H1 (cell line): ENCODE measurements at regions not wholly inside any gene's neighbourhood (a gene's known extent, or its start where the extent isn't known, plus 50 kb on each side); places are given as distances from the start of the nearest gene placed in this dataset.
"Not testable (repeated sequence)": the region's sequence is repeated elsewhere in the genome, so short reads cannot be mapped to it uniquely, and the experiment has no call there.

Experiments used
- ASH2L ChIP-seq: fragments of 200-600, 300-600 bp; sonication (generic); IDR thresholded peaks from one replicate; pipeline ENCODE4 v1.7.1; 2017; ENCODE audit warnings: low read length
- CEBPB ChIP-seq: IDR thresholded peaks from 2 replicates; pipeline ENCODE4 v1.6.1; 2012; ENCODE audit warnings: low read depth, low read length
- EP300 ChIP-seq, 2 experiments: IDR thresholded peaks; 1 replicate in 1 of 2; 2 replicates in 1 of 2; pipeline ENCODE4 v1.6.1; 2011 to 2012; ENCODE audit warnings: low read depth in 2 of 2, low read length in 2 of 2, mild to moderate bottlenecking in 2 of 2, borderline replicate concordance in 1 of 2, inconsistent platforms in 1 of 2, moderate library complexity in 1 of 2
- EZH2 ChIP-seq: fragments of 200-600 bp; sonication (generic); IDR thresholded peaks from 2 replicates; pipeline ENCODE4 v1.7.1; 2012; ENCODE audit warnings: low read depth, mild to moderate bottlenecking, moderate library complexity, low read length, inconsistent platforms; ENCODE audit not compliant: severe bottlenecking
- JUND ChIP-seq: IDR thresholded peaks from 2 replicates; pipeline ENCODE4 v1.6.1; 2011; ENCODE audit warnings: mild to moderate bottlenecking, improper control_type of control experiment, low read length
- POLR2A ChIP-seq, 2 experiments: IDR thresholded peaks; 1 replicate in 1 of 2; 2 replicates in 1 of 2; pipeline ENCODE4 v1.6.1; 2011; ENCODE audit warnings: low read depth in 2 of 2, low read length in 2 of 2, mild to moderate bottlenecking in 2 of 2; ENCODE audit errors: control extremely low read depth in 1 of 2
- POLR2AphosphoS5 ChIP-seq: IDR thresholded peaks from 2 replicates; pipeline ENCODE4 v1.6.1; 2011; ENCODE audit warnings: low read depth, low read length
- SP2 ChIP-seq: IDR thresholded peaks from 2 replicates; pipeline ENCODE4 v1.6.1; 2012; ENCODE audit warnings: mild to moderate bottlenecking, low read length, inconsistent platforms
- SRF ChIP-seq: IDR thresholded peaks from 2 replicates; pipeline ENCODE4 v1.6.1; 2011; ENCODE audit warnings: mild to moderate bottlenecking, low read depth, low read length, moderate library complexity
- SUZ12 ChIP-seq: fragments of 200-600 bp; sonication (generic); IDR thresholded peaks from 2 replicates; pipeline ENCODE4 v1.6.1; 2012; ENCODE audit warnings: mild to moderate bottlenecking, inconsistent platforms, low read length, moderate library complexity, mixed read lengths
- TAF1 ChIP-seq: IDR thresholded peaks from 2 replicates; pipeline ENCODE4 v1.6.1; 2011; ENCODE audit warnings: mild to moderate bottlenecking, low read depth, low read length
- TF ChIP-seq, protein P1 (sequence below): IDR thresholded peaks from 2 replicates; pipeline ENCODE4 v1.6.1; 2012; ENCODE audit warnings: inconsistent platforms
- TF ChIP-seq, protein P2 (sequence below), 3 experiments: IDR thresholded peaks; 1 replicate in 2 of 3; 2 replicates in 1 of 3; pipeline versions ENCODE4 v1.5.1 to v1.6.1; 2011; ENCODE audit warnings: low read length in 3 of 3, mild to moderate bottlenecking in 3 of 3, inconsistent platforms in 2 of 3, low read depth in 1 of 3, moderate library complexity in 1 of 3; ENCODE audit not compliant: insufficient read depth in 1 of 3; ENCODE audit errors: control extremely low read depth in 1 of 3

- TF ChIP-seq, protein P1, sequence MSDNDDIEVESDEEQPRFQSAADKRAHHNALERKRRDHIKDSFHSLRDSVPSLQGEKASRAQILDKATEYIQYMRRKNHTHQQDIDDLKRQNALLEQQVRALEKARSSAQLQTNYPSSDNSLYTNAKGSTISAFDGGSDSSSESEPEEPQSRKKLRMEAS, result not testable (repeated sequence)
- TF ChIP-seq, protein P2, sequence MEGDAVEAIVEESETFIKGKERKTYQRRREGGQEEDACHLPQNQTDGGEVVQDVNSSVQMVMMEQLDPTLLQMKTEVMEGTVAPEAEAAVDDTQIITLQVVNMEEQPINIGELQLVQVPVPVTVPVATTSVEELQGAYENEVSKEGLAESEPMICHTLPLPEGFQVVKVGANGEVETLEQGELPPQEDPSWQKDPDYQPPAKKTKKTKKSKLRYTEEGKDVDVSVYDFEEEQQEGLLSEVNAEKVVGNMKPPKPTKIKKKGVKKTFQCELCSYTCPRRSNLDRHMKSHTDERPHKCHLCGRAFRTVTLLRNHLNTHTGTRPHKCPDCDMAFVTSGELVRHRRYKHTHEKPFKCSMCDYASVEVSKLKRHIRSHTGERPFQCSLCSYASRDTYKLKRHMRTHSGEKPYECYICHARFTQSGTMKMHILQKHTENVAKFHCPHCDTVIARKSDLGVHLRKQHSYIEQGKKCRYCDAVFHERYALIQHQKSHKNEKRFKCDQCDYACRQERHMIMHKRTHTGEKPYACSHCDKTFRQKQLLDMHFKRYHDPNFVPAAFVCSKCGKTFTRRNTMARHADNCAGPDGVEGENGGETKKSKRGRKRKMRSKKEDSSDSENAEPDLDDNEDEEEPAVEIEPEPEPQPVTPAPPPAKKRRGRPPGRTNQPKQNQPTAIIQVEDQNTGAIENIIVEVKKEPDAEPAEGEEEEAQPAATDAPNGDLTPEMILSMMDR (IDR thresholded peaks at IDR 0.05; ENCODE audit: control extremely low read depth in 1 of 3, insufficient read depth in 1 of 3, low read depth in 1 of 3, low read length in 3 of 3), result not testable (repeated sequence)
- not testable (repeated sequence) for TF ChIP-seq TAF1; ASH2L; EP300 (IDR thresholded peaks at IDR 0.05; ENCODE audit: borderline replicate concordance in 1 of 2, low read depth in 2 of 2, low read length in 2 of 2); POLR2A (IDR thresholded peaks at IDR 0.05; ENCODE audit: control extremely low read depth in 1 of 2, low read depth in 2 of 2, low read length in 2 of 2); JUND; SRF; SP2; CEBPB; EZH2; POLR2AphosphoS5; SUZ12
These were observed 120.4 kb upstream of the PODXL start for GRCh38 chr7:131676850-131677249.
